H1 (cell line): ENCODE measurements at regions not wholly inside any gene's neighbourhood (a gene's known extent, or its start where the extent isn't known, plus 50 kb on each side); places are given as distances from the start of the nearest gene placed in this dataset.

Source experiments
- CEBPB ChIP-seq: IDR thresholded peaks from 2 replicates; pipeline ENCODE4 v1.6.1; 2012; ENCODE audit warnings: low read depth, low read length
- EZH2 ChIP-seq: fragments of 200-600 bp; sonication (generic); IDR thresholded peaks from 2 replicates; pipeline ENCODE4 v1.7.1; 2012; ENCODE audit warnings: low read depth, mild to moderate bottlenecking, moderate library complexity, low read length, inconsistent platforms; ENCODE audit not compliant: severe bottlenecking
- NRF1 ChIP-seq: IDR thresholded peaks from 2 replicates; pipeline ENCODE4 v1.6.1; 2011; ENCODE audit warnings: mild to moderate bottlenecking, low read depth, low read length, improper control_type of control experiment
- POLR2A ChIP-seq, 2 experiments: IDR thresholded peaks; 1 replicate in 1 of 2; 2 replicates in 1 of 2; pipeline ENCODE4 v1.6.1; 2011; ENCODE audit warnings: low read depth in 2 of 2, low read length in 2 of 2, mild to moderate bottlenecking in 2 of 2; ENCODE audit errors: control extremely low read depth in 1 of 2
- POLR2AphosphoS5 ChIP-seq: IDR thresholded peaks from 2 replicates; pipeline ENCODE4 v1.6.1; 2011; ENCODE audit warnings: low read depth, low read length
- TF ChIP-seq, protein P1 (sequence below), 3 experiments: IDR thresholded peaks; 1 replicate in 2 of 3; 2 replicates in 1 of 3; pipeline versions ENCODE4 v1.5.1 to v1.6.1; 2011; ENCODE audit warnings: low read length in 3 of 3, mild to moderate bottlenecking in 3 of 3, inconsistent platforms in 2 of 3, low read depth in 1 of 3, moderate library complexity in 1 of 3; ENCODE audit not compliant: insufficient read depth in 1 of 3; ENCODE audit errors: control extremely low read depth in 1 of 3

DNA sequence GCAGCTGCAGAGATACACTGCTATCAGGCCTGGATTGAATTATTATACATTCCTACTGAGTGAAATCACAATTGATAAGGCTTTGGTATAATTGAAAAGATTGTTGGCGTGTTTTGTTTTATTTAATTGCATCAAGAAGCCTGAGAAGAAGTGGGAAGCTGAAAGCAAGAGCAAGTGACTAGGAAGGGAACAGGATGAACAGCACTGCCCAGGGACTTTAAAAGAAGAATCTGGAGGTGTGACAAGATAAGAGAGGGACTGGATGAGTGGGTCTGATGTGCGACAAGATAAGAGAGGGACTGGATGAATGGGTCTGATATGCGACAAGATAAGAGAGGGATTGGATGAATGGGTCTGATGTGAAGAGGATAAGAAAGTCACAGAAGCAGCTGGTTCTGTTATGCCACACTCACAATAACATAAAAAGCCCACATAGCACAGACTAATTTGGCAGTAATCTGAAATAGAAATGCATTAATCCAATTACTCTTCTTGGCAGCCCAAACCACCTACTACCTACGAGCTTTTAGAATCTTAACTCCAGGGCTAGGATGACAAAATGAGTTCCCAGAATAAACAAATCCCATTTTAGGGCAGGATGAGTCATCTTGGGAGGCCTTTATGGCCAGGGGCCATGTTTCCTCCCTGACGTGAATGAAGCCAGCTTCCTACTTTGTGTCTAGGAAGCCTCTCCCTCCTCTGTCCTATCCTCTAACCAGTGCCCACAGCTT is 129.7 kb downstream of the DUSP10 start:
- no peak for TF ChIP-seq EZH2
- TF ChIP-seq POLR2A (IDR thresholded peaks at IDR 0.05; ENCODE audit: control extremely low read depth in 1 of 2, low read depth in 2 of 2, low read length in 2 of 2): no peak
- TF ChIP-seq, protein P1, sequence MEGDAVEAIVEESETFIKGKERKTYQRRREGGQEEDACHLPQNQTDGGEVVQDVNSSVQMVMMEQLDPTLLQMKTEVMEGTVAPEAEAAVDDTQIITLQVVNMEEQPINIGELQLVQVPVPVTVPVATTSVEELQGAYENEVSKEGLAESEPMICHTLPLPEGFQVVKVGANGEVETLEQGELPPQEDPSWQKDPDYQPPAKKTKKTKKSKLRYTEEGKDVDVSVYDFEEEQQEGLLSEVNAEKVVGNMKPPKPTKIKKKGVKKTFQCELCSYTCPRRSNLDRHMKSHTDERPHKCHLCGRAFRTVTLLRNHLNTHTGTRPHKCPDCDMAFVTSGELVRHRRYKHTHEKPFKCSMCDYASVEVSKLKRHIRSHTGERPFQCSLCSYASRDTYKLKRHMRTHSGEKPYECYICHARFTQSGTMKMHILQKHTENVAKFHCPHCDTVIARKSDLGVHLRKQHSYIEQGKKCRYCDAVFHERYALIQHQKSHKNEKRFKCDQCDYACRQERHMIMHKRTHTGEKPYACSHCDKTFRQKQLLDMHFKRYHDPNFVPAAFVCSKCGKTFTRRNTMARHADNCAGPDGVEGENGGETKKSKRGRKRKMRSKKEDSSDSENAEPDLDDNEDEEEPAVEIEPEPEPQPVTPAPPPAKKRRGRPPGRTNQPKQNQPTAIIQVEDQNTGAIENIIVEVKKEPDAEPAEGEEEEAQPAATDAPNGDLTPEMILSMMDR (IDR thresholded peaks at IDR 0.05; ENCODE audit: control extremely low read depth in 1 of 3, insufficient read depth in 1 of 3, low read depth in 1 of 3, low read length in 3 of 3): no peak
- no peak for TF ChIP-seq NRF1
- TF ChIP-seq POLR2AphosphoS5: no peak
- TF ChIP-seq CEBPB: no peak
